ENCODE measurements at regions not wholly inside any gene's neighbourhood (a gene's known extent, or its start where the extent isn't known, plus 50 kb on each side); places are given as distances from the start of the nearest gene placed in this dataset.

GRCh38 chr2:190827720-190828119 is 52.9 kb upstream of the GLS start:
- Mint-ChIP-seq H3K36me3 (ENCODE audit: low read depth) (no peaks in the 10 kb centered on the region), H3K27me3 (no peaks in the 10 kb centered on the region), H3K4me1 (no peaks in the 10 kb centered on the region), H3K4me3 (no peak overlapping the region), H3K27ac (no peak overlapping the region)
- no peaks in the 10 kb centered on the region for H3K9me3 ChIP-seq (ENCODE audit: control insufficient read depth, low read length, poor library complexity, severe bottlenecking)
- DNase-seq, result no peak
- ATAC-seq, result no peak

- no peak for DNase-seq
- H3K9me3 ChIP-seq (ENCODE audit: control insufficient read depth, low read length, poor library complexity, severe bottlenecking), result no peaks in the 10 kb centered on the region
- no peak for ATAC-seq
- Mint-ChIP-seq H3K4me3 (no peak overlapping the region), H3K27ac (no peak overlapping the region), H3K4me1 (no peaks in the 10 kb centered on the region), H3K36me3 (ENCODE audit: low read depth) (no peaks in the 10 kb centered on the region), H3K27me3 (no peaks in the 10 kb centered on the region)
Observed at GRCh38 chr2:190829642-190830041, 51.0 kb upstream of the GLS start.

Data from T-helper 17 cell (primary cell).